ENCODE measurements at regions not wholly inside any gene's neighbourhood (a gene's known extent, or its start where the extent isn't known, plus 50 kb on each side); places are given as distances from the start of the nearest gene placed in this dataset.

DNA sequence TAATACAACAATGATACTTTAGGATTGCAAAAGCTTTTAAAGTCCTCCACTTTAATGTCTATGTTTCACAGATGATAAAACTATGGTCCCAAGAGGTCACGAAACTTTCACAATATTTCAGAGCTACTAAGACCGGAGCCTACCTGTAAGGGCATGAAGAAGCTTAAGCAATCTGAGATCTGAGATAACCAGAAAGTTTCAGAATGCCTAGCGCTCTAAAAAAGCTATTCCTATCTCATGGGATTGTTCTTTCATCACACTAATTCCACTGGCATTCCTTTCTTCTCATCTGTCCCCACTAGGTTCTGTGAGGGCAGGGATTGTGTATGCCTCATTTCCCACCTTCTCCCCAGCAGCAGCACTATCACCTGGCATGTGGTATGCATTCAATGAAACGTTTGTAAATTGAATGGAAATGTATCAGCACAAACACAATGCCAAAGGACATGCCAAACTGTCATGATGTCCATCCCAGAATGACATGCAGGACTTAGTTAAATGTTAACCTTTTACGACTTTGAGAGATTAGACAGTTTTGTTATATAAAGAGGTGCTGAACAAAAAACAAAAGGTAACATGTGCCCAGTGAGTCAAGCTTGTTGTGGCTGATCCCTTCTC lies 104.7 kb upstream of the NR2F2 start:
- DNase-seq (ENCODE audit: low read depth), result no peak

DNA sequence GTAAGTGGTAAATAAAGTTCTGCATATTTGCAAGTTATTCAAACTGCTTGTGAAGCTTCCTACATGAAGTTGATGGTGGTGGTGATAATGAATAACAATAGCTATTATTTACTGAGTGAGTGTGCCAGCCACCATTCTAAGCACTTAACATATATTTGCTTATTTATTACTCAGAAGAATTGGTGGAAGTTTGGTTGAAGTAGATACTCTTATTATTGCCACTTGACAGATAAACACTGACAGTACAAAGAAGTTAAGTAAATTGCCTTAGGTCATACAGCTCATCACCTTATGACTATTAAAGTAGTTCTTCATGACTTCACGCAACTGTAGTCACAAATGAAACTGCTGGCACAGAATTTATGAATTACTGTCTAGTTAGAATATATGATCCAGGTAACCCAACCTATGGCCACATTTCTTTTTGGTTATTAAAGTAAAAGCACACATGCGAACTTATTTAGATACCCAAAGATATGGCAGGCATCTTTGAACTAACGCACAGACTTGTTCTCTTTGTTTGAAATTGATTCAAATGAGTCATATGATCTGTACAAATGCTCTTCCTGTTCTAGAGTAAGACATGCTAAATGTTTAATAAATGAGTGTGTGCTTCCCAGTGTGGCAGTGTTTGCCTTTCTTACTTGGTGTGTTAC lies 99.8 kb upstream of the NR2F2 start:
- no peak for DNase-seq (ENCODE audit: low read depth)

- DNase-seq (ENCODE audit: low read depth), result no peak
These were observed 98.2 kb upstream of the NR2F2 start for GRCh38 chr15:96232335-96232734.

DNA sequence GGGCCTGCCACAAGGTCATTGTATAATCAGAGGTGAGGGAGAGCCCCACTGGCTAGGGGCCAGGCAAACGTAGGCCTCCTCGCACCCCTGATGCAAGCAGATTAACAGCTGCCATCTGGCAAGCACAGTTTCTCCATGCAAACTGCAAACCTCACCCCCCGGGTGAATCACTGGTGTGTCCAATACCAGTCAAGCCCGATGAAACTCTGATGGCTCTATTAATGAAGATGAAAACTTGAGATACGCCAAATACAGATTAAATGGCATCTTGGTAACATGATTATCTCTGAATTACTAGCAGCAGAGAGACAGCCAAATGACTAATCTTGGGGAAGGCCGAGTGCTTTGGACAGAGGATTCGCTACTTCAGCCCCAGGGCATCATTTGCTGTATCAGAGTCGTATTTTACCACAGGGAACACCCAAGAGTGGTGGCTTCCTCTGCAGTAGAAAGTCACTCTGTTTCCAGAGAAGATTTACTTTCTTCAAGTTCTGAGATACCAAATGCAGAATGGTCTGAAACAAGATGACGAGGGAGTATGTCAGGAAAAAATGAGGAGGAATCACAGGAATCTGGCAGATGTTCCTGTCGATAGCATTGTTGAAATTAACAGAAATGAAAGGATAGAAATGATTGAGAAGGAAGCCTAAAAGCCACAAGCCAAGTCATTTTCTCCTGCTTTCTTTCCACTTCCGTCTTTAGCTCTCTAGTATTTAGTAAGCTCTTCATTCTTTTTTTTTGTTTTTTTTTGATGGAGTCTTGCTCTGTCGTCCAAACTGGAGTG lies 96.2 kb upstream of the NR2F2 start:
- no peak for DNase-seq (ENCODE audit: low read depth)

GRCh38 chr15:96237002-96237401 lies 93.5 kb upstream of the NR2F2 start:
- DNase-seq (ENCODE audit: low read depth), result no peak

DNA sequence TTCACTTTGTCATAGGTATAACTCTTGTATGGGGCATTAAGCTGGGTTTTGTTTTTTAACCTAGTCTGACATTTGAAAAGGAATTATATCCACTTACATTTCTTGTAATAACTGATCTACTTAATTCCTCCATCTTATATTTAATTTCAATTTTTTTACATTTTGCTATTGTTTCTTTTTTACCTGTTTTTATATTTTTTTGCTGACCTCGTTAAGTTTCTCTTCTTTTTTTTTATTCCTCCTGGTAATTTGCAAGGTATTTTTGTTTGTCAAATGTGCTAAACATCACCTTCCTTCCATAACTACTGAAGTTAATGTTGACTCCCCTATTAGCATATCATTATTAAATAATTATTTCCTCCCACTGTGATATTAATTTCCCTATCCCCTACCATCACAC lies 87.7 kb upstream of the NR2F2 start:
- no peak for DNase-seq (ENCODE audit: low read depth)

DNA sequence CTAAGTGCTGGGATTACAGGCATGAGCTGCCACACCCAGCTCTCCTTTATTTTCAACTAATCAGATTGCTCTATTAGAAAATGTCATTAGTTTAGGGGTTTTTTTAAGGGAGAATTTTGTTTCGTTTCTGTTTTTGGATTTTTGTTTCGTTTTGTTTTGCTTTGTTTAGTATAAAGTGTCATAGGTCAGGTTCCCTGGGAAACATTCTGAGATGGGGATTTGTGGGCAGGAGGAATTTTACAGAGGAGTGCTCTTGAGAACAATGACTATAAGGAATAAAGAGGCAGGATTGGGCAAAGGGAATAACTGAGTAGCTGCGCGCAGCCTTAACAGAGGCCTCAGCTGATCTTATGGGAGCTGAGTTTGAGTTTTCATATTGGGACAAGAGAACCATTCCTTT lies 86.8 kb upstream of the NR2F2 start:
- DNase-seq (ENCODE audit: low read depth), result no peak

GRCh38 chr15:96245252-96245651 lies 85.2 kb upstream of the NR2F2 start:
- no peak for DNase-seq (ENCODE audit: low read depth)

DNA sequence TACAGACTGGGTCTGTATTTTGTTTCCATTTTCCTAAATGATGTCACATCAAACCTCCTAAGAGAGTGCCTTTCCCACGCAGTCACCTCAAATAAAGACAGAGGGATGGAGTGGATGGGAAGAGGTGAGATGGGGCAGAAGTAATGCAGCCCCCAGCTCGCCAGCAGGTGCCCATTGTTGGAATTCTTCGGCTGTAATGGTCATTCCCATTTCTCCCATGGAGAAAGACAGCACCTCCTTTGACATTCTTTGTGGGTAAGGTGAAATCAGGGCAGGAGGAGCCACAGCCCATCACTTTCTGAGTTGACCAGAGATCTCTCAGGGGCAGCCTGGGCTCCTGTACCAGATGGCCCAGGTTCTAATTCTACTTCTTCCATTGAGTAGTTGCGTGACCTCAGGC lies 84.4 kb upstream of the NR2F2 start:
- no peak for DNase-seq (ENCODE audit: low read depth)

- DNase-seq (ENCODE audit: low read depth), result no peak
These were observed 82.7 kb upstream of the NR2F2 start for GRCh38 chr15:96247621-96248305.

DNA sequence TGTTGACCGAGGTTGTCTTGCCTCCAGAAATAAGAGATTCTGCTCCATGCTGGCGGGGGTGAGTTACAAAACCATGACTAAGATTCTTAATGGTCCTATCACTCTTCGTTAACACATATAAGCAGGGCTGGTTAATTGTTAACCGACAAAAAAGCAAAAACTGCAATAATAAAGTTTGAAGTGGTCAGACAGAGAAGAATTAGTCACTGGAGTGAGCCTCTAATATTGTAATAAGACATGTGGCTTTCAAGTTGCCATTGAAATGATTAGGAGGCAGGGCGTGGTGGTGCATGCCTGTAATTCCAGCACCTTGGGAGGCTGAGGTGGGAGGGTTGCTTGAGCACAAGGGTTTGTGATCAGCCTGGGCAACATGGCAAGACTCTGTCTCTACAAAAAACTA lies 78.4 kb upstream of the NR2F2 start:
- DNase-seq (ENCODE audit: low read depth), result no peak

DNA sequence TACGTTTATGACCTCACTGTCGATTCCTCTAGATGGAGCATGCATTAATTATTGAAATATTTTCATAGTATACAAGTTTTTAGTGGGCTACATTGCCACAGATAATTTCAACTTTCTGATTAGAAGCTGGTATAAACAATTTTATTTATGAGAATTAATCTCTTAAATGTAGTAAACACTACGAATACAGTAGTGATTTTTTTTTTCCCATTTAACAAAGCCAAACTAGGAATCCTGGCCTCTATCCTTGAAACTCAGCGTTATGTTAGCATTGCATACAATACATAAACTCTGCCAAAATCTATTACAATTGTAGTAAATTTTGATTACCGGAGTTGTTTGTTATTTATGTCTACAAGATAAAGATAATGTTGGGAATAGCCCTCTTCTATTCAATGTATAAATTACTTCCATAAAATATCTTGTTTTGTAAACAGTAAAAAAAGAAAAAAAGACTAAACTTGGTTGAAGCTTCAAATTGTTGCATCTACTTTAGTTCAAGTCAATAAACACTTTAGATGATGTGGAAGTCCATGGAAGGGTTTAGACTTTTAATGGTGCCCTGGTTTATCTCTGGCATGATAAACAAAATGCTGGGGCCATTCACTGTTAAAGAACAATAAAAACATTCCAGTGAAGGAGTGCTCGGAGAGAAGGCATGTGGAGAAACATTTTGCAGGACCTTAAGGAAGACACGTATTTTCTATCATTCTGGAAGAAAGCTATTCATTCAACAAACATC lies 77.3 kb upstream of the NR2F2 start:
- no peak for DNase-seq (ENCODE audit: low read depth)

DNA sequence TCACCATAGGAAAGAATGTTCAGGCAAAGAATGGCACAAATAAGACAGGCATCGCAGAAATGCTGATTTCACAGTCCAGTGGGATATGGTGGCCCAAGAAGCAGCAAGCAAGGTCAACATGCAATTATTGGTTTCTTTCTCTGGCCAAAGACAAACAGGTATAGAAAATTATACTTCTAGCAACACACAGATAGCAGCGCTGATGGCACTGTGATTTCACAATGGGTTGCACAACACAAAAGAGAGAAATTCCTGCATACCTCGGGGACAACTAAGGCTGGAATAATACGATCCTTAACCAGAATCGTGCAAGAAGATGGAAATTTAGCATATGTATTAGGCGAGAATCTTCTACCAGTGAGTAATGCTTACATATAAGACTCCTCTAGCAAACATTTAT lies 76.3 kb upstream of the NR2F2 start:
- DNase-seq (ENCODE audit: low read depth), result no peak

DNA sequence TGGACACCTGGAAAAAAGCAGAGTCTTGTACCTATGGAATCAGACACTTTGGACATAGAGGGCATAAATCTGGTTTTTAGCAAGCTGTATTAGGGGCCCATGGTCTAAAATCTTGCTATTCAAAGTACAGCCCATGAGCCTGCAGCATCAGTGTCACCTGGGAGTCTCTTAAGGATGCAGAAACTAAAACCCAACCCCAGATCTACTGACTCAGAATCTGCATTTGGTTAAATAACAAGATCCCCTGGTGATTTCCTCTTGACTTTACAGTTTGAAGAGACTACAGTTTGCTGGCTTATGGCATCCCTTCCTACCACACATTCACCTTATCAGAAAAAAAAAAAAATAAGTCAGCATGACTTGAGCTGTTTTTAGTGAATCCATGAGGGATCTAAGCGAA lies 74.9 kb upstream of the NR2F2 start:
- DNase-seq (ENCODE audit: low read depth), result no peak

DNA sequence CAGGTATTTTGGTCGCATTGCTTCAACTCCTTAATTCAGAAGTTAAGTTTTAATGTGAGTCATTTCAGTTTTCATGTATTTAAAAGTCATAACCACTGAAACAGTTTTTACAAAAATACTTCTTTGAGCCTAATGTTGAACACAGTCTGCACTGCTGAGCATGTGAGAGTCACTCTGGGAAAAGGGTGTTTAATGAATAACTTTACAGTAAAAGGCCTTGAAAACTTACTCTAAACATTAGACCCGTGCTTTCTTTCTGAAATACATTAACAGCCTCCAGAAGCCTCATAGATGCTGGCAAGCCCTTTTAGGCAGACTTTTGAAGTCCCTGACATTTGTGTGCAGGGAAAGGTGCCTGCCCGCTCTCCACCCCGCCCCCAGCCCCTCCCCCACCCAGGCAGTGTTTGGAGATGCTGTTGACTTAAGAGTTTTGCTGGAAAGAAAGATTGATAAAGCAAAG lies 68.9 kb upstream of the NR2F2 start:
- no peak for DNase-seq (ENCODE audit: low read depth)

DNA sequence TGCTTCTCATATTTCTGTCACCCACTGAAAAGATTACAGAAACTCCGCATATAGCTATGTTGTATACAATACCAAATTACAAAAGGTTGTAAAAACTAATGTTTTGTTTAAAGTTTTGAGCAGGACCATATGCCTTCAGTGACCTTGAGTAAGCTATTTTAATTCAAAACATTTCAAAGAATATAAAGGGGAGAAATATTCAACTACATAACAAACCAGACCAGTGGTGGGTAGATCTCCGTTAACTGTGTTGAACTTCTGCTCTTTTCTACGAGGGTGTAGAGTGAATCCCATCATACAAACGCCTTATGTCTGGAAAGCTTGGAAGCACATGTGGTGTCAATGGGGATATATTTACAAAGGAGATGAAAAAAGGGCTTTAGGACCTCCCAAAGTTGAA lies 68.4 kb upstream of the NR2F2 start:
- DNase-seq (ENCODE audit: low read depth), result no peak

- DNase-seq (ENCODE audit: low read depth), result no peak
These were observed 67.7 kb upstream of the NR2F2 start for GRCh38 chr15:96262549-96263489.

DNA sequence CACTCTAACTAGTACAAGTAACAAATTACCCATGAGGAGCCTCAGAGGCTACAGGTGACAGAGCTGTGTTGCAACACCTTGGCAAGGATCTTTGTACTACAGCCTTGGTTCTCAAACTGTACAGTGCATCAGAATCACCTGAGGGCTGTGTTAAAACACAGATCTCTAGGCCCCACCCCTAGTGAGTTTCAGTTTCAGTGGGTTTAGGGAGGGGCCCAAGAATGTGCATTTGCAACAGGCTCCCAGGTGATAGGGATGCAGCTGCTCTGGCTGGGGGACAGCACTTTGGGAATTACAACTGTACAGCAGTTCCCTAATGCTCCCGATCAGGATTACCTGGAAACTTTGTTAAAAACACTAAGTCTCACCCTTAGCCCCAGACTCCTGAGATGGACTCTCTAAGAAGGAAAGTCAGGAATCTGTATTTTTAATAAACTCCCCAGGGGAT lies 66.1 kb upstream of the NR2F2 start:
- DNase-seq (ENCODE audit: low read depth), result no peak

- no peak for DNase-seq (ENCODE audit: low read depth)
These were observed 65.5 kb upstream of the NR2F2 start for GRCh38 chr15:96264801-96265515.

DNA sequence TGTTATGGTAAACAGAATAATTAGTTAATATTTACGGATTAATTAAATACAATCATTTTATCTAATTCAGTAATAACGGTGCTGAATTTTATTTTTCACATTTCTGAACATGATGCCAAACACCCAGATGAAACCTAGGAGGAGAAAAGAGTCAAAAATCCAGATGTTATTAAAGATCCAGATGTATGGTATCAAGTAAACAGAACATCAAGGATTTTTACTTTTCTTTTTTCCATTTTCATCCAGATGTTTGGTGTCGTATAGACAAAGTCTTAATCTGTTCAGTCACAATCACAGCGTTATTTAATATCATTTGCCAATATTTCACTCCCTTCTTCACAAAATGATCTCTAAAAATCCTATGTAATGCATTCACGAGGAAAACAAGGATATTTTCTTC lies 64.0 kb upstream of the NR2F2 start:
- no peak for DNase-seq (ENCODE audit: low read depth)

Data from activated T-cell treated with anti-CD3 and anti-CD28 coated beads for 48 hours (primary cell).